Erythroblast (primary cell): ENCODE measurements at regions not wholly inside any gene's neighbourhood (a gene's known extent, or its start where the extent isn't known, plus 50 kb on each side); places are given as distances from the start of the nearest gene placed in this dataset.

Source experiments
- GATA1 ChIP-seq: IDR thresholded peaks from 2 replicates; pipeline ENCODE4 v1.6.1; 2011; ENCODE audit warnings: low read depth, mild to moderate bottlenecking, control low read depth, low read length, moderate library complexity
- POLR2A ChIP-seq: IDR thresholded peaks from 2 replicates; pipeline ENCODE4 v1.6.1; 2011; ENCODE audit warnings: mild to moderate bottlenecking, low read length

DNA sequence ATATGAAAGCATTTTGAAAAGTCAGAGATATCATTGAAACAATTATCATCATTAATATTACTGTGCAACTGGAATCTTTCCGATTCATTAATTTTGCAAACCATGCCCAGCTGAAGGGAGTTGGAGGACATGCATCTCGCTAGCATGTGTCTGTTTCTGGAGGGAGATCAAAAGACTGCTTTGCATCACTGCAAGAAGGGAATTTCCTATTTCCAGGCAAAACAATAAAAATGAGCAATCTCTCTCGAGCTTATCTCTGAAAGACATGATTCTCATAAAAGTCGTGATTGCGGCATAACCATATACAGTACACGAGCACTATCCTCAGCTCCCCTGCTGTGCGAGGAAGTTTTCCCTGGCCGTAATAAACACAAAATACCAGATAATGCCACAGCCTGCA, 607.6 kb upstream of the DPP6 start:
- TF ChIP-seq POLR2A (no peak), GATA1 (no peak)
